ENCODE measurements at regions not wholly inside any gene's neighbourhood (a gene's known extent, or its start where the extent isn't known, plus 50 kb on each side); places are given as distances from the start of the nearest gene placed in this dataset.

DNA sequence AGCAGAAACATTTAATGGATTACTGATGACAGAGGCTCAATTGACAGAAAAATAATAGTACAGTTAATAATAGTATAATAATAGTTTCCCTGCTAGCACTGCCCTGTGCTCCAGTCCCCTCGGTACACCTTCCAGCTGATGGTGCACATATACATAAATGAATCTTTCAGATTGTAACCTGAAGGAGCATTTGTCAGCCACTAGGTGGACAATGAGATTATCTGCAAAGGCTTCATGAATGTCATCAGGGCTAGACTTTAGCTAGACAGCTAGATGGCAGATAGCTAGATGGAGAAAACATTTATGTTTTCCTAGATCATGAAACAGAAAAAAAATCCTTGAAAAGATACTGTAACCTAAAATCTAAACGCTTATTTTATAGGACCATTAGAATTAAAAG lies 304.4 kb upstream of the SMC2 start:
- TF ChIP-seq POLR2A (IDR thresholded peaks at IDR 0.05), result no peak
- TF ChIP-seq, protein P1, sequence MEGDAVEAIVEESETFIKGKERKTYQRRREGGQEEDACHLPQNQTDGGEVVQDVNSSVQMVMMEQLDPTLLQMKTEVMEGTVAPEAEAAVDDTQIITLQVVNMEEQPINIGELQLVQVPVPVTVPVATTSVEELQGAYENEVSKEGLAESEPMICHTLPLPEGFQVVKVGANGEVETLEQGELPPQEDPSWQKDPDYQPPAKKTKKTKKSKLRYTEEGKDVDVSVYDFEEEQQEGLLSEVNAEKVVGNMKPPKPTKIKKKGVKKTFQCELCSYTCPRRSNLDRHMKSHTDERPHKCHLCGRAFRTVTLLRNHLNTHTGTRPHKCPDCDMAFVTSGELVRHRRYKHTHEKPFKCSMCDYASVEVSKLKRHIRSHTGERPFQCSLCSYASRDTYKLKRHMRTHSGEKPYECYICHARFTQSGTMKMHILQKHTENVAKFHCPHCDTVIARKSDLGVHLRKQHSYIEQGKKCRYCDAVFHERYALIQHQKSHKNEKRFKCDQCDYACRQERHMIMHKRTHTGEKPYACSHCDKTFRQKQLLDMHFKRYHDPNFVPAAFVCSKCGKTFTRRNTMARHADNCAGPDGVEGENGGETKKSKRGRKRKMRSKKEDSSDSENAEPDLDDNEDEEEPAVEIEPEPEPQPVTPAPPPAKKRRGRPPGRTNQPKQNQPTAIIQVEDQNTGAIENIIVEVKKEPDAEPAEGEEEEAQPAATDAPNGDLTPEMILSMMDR (IDR thresholded peaks at IDR 0.05), result no peak
- WGBS, 2 donors, result 82 to 86% methylated on average over 2 of the region's 2 CpGs
- no peak for DNase-seq (ENCODE audit: low spot score in 2 of 2)
- no peak overlapping the region for H3K4me3 ChIP-seq (ENCODE audit: low read depth, poor library complexity, severe bottlenecking)
- intact Hi-C loops (cut with DNase I; ENCODE audit: low total_unique reads), result no loop called here

DNA sequence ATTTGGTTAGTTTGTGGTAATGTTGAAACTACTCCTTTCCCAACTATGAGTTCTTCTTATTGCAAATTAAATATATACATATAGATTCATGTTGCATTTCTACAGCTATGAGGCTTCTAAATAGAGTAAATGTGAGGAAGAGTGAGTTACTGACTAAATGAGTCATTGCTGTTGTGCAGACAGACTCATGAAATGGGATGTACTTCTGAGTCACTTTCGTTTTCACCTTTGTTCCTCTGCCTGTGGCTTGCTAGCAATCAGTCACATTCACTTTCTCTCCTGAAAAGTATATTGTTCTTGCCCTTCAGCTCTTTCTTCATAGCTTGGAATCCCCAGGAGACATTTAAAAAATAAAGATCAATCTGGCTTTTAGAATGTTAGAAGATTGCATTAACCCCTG lies 295.5 kb upstream of the SMC2 start:
- 45 to 47% methylated on average over 1 of the region's 1 CpG for WGBS, 2 donors
- intact Hi-C loops (cut with DNase I; ENCODE audit: low total_unique reads), result no loop called here
- H3K4me3 ChIP-seq (ENCODE audit: low read depth, poor library complexity, severe bottlenecking), result no peak overlapping the region
- DNase-seq (ENCODE audit: low spot score in 2 of 2), result no peak
- TF ChIP-seq, protein P1 (IDR thresholded peaks at IDR 0.05), result no peak
- no peak for TF ChIP-seq POLR2A (IDR thresholded peaks at IDR 0.05)

DNA sequence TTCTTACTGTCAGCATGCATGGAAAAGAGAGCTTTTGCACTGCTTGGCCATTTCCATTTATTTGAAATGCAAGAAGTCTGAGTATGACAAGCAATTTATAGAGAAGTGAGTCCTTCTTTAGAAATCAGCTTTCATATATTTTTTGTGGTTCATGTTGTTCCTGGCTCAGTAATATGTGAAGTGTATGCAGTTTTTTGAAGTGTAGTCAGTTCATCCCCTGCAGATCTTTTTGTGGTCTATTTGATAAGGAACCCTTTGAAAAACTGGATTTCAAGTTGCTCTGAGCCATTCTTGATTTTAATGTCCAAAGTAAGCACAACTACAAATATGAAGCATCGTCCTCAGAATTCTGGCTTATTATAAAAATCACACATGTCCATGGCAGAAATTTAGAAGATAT lies 294.1 kb upstream of the SMC2 start:
- 76 to 81% methylated on average over 1 of the region's 1 CpG for WGBS, 2 donors
- no peak for TF ChIP-seq POLR2A (IDR thresholded peaks at IDR 0.05)
- TF ChIP-seq, protein P1 (IDR thresholded peaks at IDR 0.05), result no peak
- no peak overlapping the region for H3K4me3 ChIP-seq (ENCODE audit: low read depth, poor library complexity, severe bottlenecking)
- no peak for DNase-seq (ENCODE audit: low spot score in 2 of 2)
- intact Hi-C loops (cut with DNase I; ENCODE audit: low total_unique reads), result no loop called here

DNA sequence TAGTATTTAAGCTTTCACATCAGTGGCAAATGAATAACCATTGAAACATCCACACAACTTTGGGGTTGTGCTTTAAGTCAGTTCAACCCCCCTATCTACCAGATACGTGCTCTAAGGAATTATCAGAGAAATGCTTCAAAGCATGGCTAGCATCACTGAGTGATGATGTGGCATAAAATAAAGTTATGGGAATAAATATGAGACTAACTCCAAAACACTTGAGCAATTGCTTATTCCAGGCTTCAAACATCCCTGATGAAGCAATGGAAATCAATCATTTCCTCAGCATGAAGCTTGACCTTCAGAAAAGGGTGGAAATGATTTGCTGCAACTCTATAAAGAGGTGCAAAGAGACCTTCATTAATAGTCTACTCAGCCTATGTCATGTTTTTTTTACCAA lies 292.0 kb upstream of the SMC2 start:
- WGBS, 2 donors, result 88 to 91% methylated on average over 1 of the region's 1 CpG
- intact Hi-C loops (cut with DNase I; ENCODE audit: low total_unique reads), result no loop called here
- DNase-seq (ENCODE audit: low spot score in 2 of 2), result no peak
- TF ChIP-seq POLR2A (IDR thresholded peaks at IDR 0.05), result no peak
- TF ChIP-seq, protein P1 (IDR thresholded peaks at IDR 0.05), result no peak
- H3K4me3 ChIP-seq (ENCODE audit: low read depth, poor library complexity, severe bottlenecking), result no peak overlapping the region

DNA sequence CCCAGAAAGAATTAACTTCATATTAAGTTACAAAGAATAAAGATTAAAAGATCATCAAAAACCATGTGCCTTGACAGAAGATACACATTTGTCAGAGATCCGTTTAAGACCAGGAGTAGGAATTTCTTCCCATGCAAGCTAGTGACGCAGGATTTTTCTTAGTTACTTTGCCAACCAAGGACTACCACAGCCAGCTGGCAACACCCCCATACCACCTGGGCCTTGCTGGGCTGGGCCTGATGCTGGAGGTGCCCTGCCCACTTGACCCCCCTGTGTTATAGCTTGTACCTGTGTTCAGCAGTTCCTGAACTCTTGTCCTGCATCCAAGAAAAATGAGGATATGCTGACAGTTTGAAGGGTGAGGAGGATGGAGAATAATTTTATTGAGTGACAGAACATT lies 290.9 kb upstream of the SMC2 start:
- WGBS, 2 donors, result 65 to 85% methylated on average over 2 of the region's 2 CpGs
- intact Hi-C loops (cut with DNase I; ENCODE audit: low total_unique reads), result no loop called here
- H3K4me3 ChIP-seq (ENCODE audit: low read depth, poor library complexity, severe bottlenecking), result no peak overlapping the region
- TF ChIP-seq, protein P1 (IDR thresholded peaks at IDR 0.05), result no peak
- no peak for TF ChIP-seq POLR2A (IDR thresholded peaks at IDR 0.05)
- DNase-seq (ENCODE audit: low spot score in 2 of 2), result no peak

DNA sequence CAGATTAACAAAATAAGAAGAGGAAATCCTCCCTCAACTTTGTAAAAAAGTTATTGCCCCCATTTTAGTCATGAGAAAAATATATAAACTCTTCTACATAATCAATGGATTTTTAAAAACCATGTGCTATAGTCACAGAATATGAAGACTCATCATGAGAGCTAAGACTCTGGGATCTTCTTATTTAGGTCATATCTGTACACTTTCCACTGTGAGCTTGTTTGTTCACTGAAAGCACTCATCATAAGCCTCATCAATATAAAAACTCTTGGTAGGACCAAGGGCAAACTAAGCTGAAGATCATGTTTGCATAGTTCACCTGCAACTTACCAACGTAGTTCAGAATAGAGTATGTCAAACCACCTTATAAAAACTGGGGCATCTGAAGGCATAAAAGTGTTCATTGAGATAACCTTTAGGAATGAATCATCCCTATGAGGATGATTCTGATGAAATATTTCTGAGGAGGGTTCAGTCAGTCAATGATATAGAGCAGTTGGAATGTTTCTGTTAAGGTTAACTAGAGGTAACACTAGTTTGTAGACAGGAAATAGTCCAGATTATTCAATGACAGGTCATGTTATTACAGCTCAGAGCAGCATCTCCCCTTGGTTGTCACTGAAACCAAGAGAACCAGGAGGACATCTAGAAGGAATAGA lies 289.9 kb upstream of the SMC2 start:
- 59 to 69% methylated on average over 1 of the region's 1 CpG for WGBS, 2 donors
- no peak for DNase-seq (ENCODE audit: low spot score in 2 of 2)
- intact Hi-C loops (cut with DNase I; ENCODE audit: low total_unique reads), result no loop called here
- no peak overlapping the region for H3K4me3 ChIP-seq (ENCODE audit: low read depth, poor library complexity, severe bottlenecking)
- TF ChIP-seq, protein P1 (IDR thresholded peaks at IDR 0.05), result no peak
- TF ChIP-seq POLR2A (IDR thresholded peaks at IDR 0.05), result no peak

Measured in lower leg skin (tissue), 4 donors.